C4-2B (cell line): ENCODE measurements at regions not wholly inside any gene's neighbourhood (a gene's known extent, or its start where the extent isn't known, plus 50 kb on each side); places are given as distances from the start of the nearest gene placed in this dataset.

Experiments
- CTCF ChIP-seq: fragments of 450-650 bp; conservative IDR thresholded peaks from 2 replicates; pipeline ENCODE4 v1.5.1; 2017; ENCODE audit warnings: mild to moderate bottlenecking
- ZFX ChIP-seq: fragments of 450-650 bp; IDR thresholded peaks from 2 replicates; pipeline ENCODE4 v1.6.1; 2017

GRCh38 chr21:38997051-38997842 lies 186.0 kb downstream of the PSMG1 start:
- no peak for TF ChIP-seq CTCF
- no peak for TF ChIP-seq ZFX
